Retinal pigment epithelial cell (primary cell): ENCODE measurements at regions not wholly inside any gene's neighbourhood (a gene's known extent, or its start where the extent isn't known, plus 50 kb on each side); places are given as distances from the start of the nearest gene placed in this dataset.

ENCODE experiments used
- DNase-seq: peaks from one replicate; pipeline ENCODE4 v3.0.0-alpha.2; 2010; ENCODE audit warnings: low read depth
- H3K4me3 ChIP-seq: 2 replicates; pipeline ENCODE4 v1.5.1; 2011; ENCODE audit warnings: mild to moderate bottlenecking, low read length, control low read depth, moderate library complexity
- CTCF ChIP-seq: conservative IDR thresholded peaks from 2 replicates; pipeline ENCODE4 v1.5.1; 2011; ENCODE audit warnings: low read depth, low read length, control low read depth, inconsistent platforms

- no peak for DNase-seq
- H3K4me3 ChIP-seq = no peak overlapping the region
- TF ChIP-seq CTCF = no peak
Observed at GRCh38 chr2:49271060-49271606, 116.8 kb upstream of the FSHR start.

- H3K4me3 ChIP-seq = no peak overlapping the region
- DNase-seq = no peak
- TF ChIP-seq CTCF = no peak
Observed at GRCh38 chr2:49270091-49270490, 115.8 kb upstream of the FSHR start.

GRCh38 chr2:49265471-49265870, 111.2 kb upstream of the FSHR start:
- DNase-seq = no peak
- TF ChIP-seq CTCF = no peak
- H3K4me3 ChIP-seq = no peak overlapping the region

GRCh38 chr2:49262801-49263560, 108.7 kb upstream of the FSHR start:
- TF ChIP-seq CTCF = no peak
- H3K4me3 ChIP-seq = no peak overlapping the region
- no peak for DNase-seq

- DNase-seq = no peak
- H3K4me3 ChIP-seq = no peak overlapping the region
- no peak for TF ChIP-seq CTCF
Observed at GRCh38 chr2:49261781-49262180, 107.5 kb upstream of the FSHR start.

- H3K4me3 ChIP-seq = no peak overlapping the region
- TF ChIP-seq CTCF = no peak
- no peak for DNase-seq
Observed at GRCh38 chr2:49260979-49261538, 106.7 kb upstream of the FSHR start.

- no peak for TF ChIP-seq CTCF
- no peak overlapping the region for H3K4me3 ChIP-seq
- DNase-seq = no peak
Observed at GRCh38 chr2:49259926-49260325, 105.6 kb upstream of the FSHR start.
